ENCODE measurements at regions not wholly inside any gene's neighbourhood (a gene's known extent, or its start where the extent isn't known, plus 50 kb on each side); places are given as distances from the start of the nearest gene placed in this dataset.

DNA sequence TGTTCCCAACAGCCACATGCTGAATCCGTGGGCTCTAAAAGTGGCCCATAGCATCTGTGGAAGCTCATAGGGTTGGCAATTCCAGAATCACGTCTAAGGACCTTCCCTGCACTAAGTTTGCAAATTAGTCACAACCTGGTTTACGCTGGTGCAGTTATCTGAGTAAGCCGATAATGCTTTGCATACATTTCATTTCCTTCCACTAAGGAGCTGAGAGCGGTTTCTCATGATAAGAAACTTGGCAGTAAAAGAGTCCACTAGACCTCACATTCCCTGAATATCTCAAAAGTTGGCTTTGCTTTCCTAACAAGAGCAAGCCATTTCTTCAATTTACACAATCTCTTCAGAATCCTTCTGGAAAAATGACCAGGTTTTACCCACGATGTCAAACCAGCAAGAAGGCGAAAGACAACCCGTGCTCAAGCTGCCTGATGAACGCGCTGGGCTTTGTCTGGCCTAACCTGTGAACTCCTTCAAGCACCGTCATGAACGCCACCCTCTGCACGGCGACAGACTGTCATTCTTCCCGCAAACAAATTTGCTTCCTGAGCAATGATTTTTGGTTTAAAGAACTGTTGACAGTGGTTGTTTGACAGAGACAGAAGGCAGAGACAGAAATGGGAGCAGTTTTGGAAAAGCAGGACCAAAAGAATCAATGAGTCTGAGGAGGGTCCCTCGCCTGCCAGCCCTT, 73.0 kb upstream of the COPS8 start:
- no peak overlapping the region for H3K4me3 ChIP-seq (replicated peaks in 1 of 3; ENCODE audit: insufficient read depth in 1 of 3, low read depth in 2 of 3, low read length in 3 of 3)
- 58% methylated on average over 16 of the region's 16 CpGs for WGBS (ENCODE audit: low lambda C conversion rate)
- ATAC-seq: no peak
- no peak overlapping the region for H3K9ac ChIP-seq (ENCODE audit: insufficient read depth, low read depth, low read length)
- H4K20me1 ChIP-seq (ENCODE audit: insufficient read depth, low read length): no peaks in the 10 kb centered on the region
- CTCF ChIA-PET (ENCODE audit: low intra/inter-chr PET ratio, low total read pairs): no interaction called here
- no peak overlapping the region for H2AFZ ChIP-seq (ENCODE audit: low read length)
- no peak overlapping the region for H3K27ac ChIP-seq (ENCODE audit: extremely low read length, insufficient read depth, low read length)
- intact Hi-C loops (cut with micrococcal nuclease; ENCODE audit: unreplicated experiment): no loop called here
- POLR2A ChIA-PET: no interaction called here
- no TSS peak for BruUV-seq (replicated peaks)
- no peak overlapping the region for H3K4me2 ChIP-seq (ENCODE audit: low read depth, low read length)
- no peaks in the 10 kb centered on the region for H3K4me1 ChIP-seq (ENCODE audit: insufficient read depth, low read length)
- H3K27me3 ChIP-seq (ENCODE audit: control insufficient read depth in 1 of 2, insufficient read depth in 2 of 2, low read length in 2 of 2): no peaks in the 10 kb centered on the region; a peak in 3 of 5 replicates
- H3K9me3 ChIP-seq (ENCODE audit: low read length): no peaks in the 10 kb centered on the region
- FAIRE-seq: no peak
- H3K79me2 ChIP-seq (ENCODE audit: insufficient read depth, low read length): no peaks in the 10 kb centered on the region
- in situ Hi-C loops (cut with HindIII; ENCODE audit: extremely low pct_ligation_motif_present, low pct_unique_long_range_greater_than_20kb): no loop called here
- no peak for DNase-seq (ENCODE audit: low spot score)
- TF ChIP-seq, protein P1, sequence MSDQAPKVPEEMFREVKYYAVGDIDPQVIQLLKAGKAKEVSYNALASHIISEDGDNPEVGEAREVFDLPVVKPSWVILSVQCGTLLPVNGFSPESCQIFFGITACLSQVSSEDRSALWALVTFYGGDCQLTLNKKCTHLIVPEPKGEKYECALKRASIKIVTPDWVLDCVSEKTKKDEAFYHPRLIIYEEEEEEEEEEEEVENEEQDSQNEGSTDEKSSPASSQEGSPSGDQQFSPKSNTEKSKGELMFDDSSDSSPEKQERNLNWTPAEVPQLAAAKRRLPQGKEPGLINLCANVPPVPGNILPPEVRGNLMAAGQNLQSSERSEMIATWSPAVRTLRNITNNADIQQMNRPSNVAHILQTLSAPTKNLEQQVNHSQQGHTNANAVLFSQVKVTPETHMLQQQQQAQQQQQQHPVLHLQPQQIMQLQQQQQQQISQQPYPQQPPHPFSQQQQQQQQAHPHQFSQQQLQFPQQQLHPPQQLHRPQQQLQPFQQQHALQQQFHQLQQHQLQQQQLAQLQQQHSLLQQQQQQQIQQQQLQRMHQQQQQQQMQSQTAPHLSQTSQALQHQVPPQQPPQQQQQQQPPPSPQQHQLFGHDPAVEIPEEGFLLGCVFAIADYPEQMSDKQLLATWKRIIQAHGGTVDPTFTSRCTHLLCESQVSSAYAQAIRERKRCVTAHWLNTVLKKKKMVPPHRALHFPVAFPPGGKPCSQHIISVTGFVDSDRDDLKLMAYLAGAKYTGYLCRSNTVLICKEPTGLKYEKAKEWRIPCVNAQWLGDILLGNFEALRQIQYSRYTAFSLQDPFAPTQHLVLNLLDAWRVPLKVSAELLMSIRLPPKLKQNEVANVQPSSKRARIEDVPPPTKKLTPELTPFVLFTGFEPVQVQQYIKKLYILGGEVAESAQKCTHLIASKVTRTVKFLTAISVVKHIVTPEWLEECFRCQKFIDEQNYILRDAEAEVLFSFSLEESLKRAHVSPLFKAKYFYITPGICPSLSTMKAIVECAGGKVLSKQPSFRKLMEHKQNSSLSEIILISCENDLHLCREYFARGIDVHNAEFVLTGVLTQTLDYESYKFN (CRISPR knock-in tag; conservative IDR thresholded peaks at IDR 0.05): no peak
- TF ChIP-seq CEBPB (IDR thresholded peaks at IDR 0.05; ENCODE audit: borderline replicate concordance, low read depth, low read length) (no peak), RCOR2 (CRISPR knock-in tag; IDR thresholded peaks at IDR 0.05) (no peak), ZMYM4 (CRISPR knock-in tag; IDR thresholded peaks at IDR 0.05) (no peak), PCBP1 (IDR thresholded peaks at IDR 0.05; ENCODE audit: borderline replicate concordance, low read depth, low read length) (no peak), ZNF382 (CRISPR knock-in tag; IDR thresholded peaks at IDR 0.05; ENCODE audit: borderline replicate concordance) (no peak), UBTF (CRISPR knock-in tag; IDR thresholded peaks at IDR 0.05) (no peak)
- TF ChIP-seq, protein P2, sequence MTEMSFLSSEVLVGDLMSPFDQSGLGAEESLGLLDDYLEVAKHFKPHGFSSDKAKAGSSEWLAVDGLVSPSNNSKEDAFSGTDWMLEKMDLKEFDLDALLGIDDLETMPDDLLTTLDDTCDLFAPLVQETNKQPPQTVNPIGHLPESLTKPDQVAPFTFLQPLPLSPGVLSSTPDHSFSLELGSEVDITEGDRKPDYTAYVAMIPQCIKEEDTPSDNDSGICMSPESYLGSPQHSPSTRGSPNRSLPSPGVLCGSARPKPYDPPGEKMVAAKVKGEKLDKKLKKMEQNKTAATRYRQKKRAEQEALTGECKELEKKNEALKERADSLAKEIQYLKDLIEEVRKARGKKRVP (CRISPR knock-in tag; IDR thresholded peaks at IDR 0.05): no peak
- no peaks in the 10 kb centered on the region for H3K36me3 ChIP-seq (replicated peaks in 1 of 2; ENCODE audit: control insufficient read depth in 1 of 2, insufficient read depth in 2 of 2, low read length in 2 of 2)

All from HepG2 (cell line).